ENCODE measurements at regions not wholly inside any gene's neighbourhood (a gene's known extent, or its start where the extent isn't known, plus 50 kb on each side); places are given as distances from the start of the nearest gene placed in this dataset.

DNA sequence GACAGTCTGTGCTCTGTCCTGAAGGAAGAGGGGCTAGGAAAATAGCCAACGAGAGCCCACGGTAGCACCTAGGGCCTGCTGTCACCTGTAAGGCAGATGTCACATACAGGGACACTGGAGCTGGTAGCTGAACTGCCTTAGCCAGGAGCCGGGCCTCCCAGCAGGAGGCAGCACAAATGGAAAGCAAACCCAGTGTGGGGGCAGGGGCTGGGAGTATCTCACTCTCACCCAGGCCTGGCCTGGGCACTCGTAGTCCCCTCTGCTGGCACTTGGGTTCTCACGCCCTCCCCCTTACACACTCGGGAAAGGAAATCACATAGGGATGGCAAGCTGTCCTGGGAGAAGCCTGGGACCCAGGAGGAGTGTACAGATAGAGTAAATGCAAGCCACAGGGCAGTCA lies 173.1 kb upstream of the CHRNA7 start:
- Histone ChIP-seq H3K4me2 (ENCODE audit: extremely low read depth, insufficient read depth, low read length) (no peak overlapping the region), H3K27me3 (ENCODE audit: control insufficient read depth, insufficient read depth, low read length) (no peaks in the 10 kb centered on the region), H3K4me1 (ENCODE audit: control insufficient read depth, extremely low read depth, insufficient read depth, low read length) (no peaks in the 10 kb centered on the region), H3K9me3 (ENCODE audit: control insufficient read depth, insufficient read depth, low read depth, low read length) (no peaks in the 10 kb centered on the region), H3K36me3 (ENCODE audit: control insufficient read depth, insufficient read depth, low read length) (no peaks in the 10 kb centered on the region), H3K79me2 (ENCODE audit: control insufficient read depth, insufficient read depth, low read length) (no peaks in the 10 kb centered on the region), H2AFZ (ENCODE audit: low read length) (no peak overlapping the region), H3K9ac (ENCODE audit: insufficient read depth, low read length) (no peak overlapping the region), H3K27ac (ENCODE audit: insufficient read depth, low read length) (no peak overlapping the region), H3K4me3 (replicated peaks in 1 of 4; ENCODE audit: control extremely low read depth in 1 of 4, insufficient read depth in 1 of 4, low read depth in 3 of 4, low read length in 4 of 4) (no peak overlapping the region), H4K20me1 (ENCODE audit: control insufficient read depth, extremely low read depth, insufficient read depth, low read length) (no peaks in the 10 kb centered on the region)
- TF ChIP-seq EZH2 (IDR thresholded peaks at IDR 0.05; ENCODE audit: low read length, missing control alignments) (no peak), CTCF (conservative IDR thresholded peaks at IDR 0.05 in 1 of 2, IDR thresholded peaks at IDR 0.05 in 1 of 2; ENCODE audit: low read depth in 1 of 2, low read length in 2 of 2) (no peak)
- DNase-seq (ENCODE audit: low read depth in 2 of 2) = no peak

GRCh38 chr15:31858026-31858425 lies 172.3 kb upstream of the CHRNA7 start:
- Histone ChIP-seq H3K27me3 (ENCODE audit: control insufficient read depth, insufficient read depth, low read length) (no peaks in the 10 kb centered on the region), H2AFZ (ENCODE audit: low read length) (no peak overlapping the region), H3K4me1 (ENCODE audit: control insufficient read depth, extremely low read depth, insufficient read depth, low read length) (no peaks in the 10 kb centered on the region), H4K20me1 (ENCODE audit: control insufficient read depth, extremely low read depth, insufficient read depth, low read length) (no peaks in the 10 kb centered on the region), H3K36me3 (ENCODE audit: control insufficient read depth, insufficient read depth, low read length) (no peaks in the 10 kb centered on the region), H3K4me2 (ENCODE audit: extremely low read depth, insufficient read depth, low read length) (no peak overlapping the region), H3K4me3 (replicated peaks in 1 of 4; ENCODE audit: control extremely low read depth in 1 of 4, insufficient read depth in 1 of 4, low read depth in 3 of 4, low read length in 4 of 4) (no peak overlapping the region), H3K27ac (ENCODE audit: insufficient read depth, low read length) (no peak overlapping the region), H3K9ac (ENCODE audit: insufficient read depth, low read length) (no peak overlapping the region), H3K9me3 (ENCODE audit: control insufficient read depth, insufficient read depth, low read depth, low read length) (no peaks in the 10 kb centered on the region), H3K79me2 (ENCODE audit: control insufficient read depth, insufficient read depth, low read length) (no peaks in the 10 kb centered on the region)
- TF ChIP-seq EZH2 (IDR thresholded peaks at IDR 0.05; ENCODE audit: low read length, missing control alignments) (no peak), CTCF (conservative IDR thresholded peaks at IDR 0.05 in 1 of 2, IDR thresholded peaks at IDR 0.05 in 1 of 2; ENCODE audit: low read depth in 1 of 2, low read length in 2 of 2) (no peak)
- no peak for DNase-seq (ENCODE audit: low read depth in 2 of 2)

- no peak for TF ChIP-seq EZH2 (IDR thresholded peaks at IDR 0.05; ENCODE audit: low read length, missing control alignments)
- no peak for TF ChIP-seq CTCF (conservative IDR thresholded peaks at IDR 0.05 in 1 of 2, IDR thresholded peaks at IDR 0.05 in 1 of 2; ENCODE audit: low read depth in 1 of 2, low read length in 2 of 2)
- H2AFZ ChIP-seq (ENCODE audit: low read length) = no peak overlapping the region
- H3K4me2 ChIP-seq (ENCODE audit: extremely low read depth, insufficient read depth, low read length) = no peak overlapping the region
- H3K4me3 ChIP-seq (replicated peaks in 1 of 4; ENCODE audit: control extremely low read depth in 1 of 4, insufficient read depth in 1 of 4, low read depth in 3 of 4, low read length in 4 of 4) = no peak overlapping the region
- no peaks in the 10 kb centered on the region for H3K27me3 ChIP-seq (ENCODE audit: control insufficient read depth, insufficient read depth, low read length)
- H4K20me1 ChIP-seq (ENCODE audit: control insufficient read depth, extremely low read depth, insufficient read depth, low read length) = no peaks in the 10 kb centered on the region
- no peak overlapping the region for H3K9ac ChIP-seq (ENCODE audit: insufficient read depth, low read length)
- H3K27ac ChIP-seq (ENCODE audit: insufficient read depth, low read length) = no peak overlapping the region
- no peaks in the 10 kb centered on the region for H3K9me3 ChIP-seq (ENCODE audit: control insufficient read depth, insufficient read depth, low read depth, low read length)
- peaks cover 2% of the 10 kb centered on the region for H3K4me1 ChIP-seq (ENCODE audit: control insufficient read depth, extremely low read depth, insufficient read depth, low read length)
- no peaks in the 10 kb centered on the region for H3K36me3 ChIP-seq (ENCODE audit: control insufficient read depth, insufficient read depth, low read length)
- H3K79me2 ChIP-seq (ENCODE audit: control insufficient read depth, insufficient read depth, low read length) = no peaks in the 10 kb centered on the region
- no peak for DNase-seq (ENCODE audit: low read depth in 2 of 2)
Measured at GRCh38 chr15:31866248-31866647, 164.1 kb upstream of the CHRNA7 start.
